SK-N-SH treated with all-trans-retinoic acid at 6 μM for 48 hours (cell line): ENCODE measurements at regions not wholly inside any gene's neighbourhood (a gene's known extent, or its start where the extent isn't known, plus 50 kb on each side); places are given as distances from the start of the nearest gene placed in this dataset.

Experiments
- TF ChIP-seq, protein P1 (sequence below): fragments of 250-450 bp; sonication (Bioruptor Pico); IDR thresholded peaks from 2 replicates; pipeline ENCODE4 v1.8.0; 2020; ENCODE audit warnings: mild to moderate bottlenecking, moderate library complexity, borderline replicate concordance
- TF ChIP-seq, protein P2 (sequence below): fragments of 250-450 bp; sonication (Bioruptor Pico); IDR thresholded peaks from 2 replicates; pipeline ENCODE4 v1.8.0; 2021; ENCODE audit warnings: low read depth, mild to moderate bottlenecking, moderate library complexity, borderline replicate concordance

- TF ChIP-seq, protein P1, sequence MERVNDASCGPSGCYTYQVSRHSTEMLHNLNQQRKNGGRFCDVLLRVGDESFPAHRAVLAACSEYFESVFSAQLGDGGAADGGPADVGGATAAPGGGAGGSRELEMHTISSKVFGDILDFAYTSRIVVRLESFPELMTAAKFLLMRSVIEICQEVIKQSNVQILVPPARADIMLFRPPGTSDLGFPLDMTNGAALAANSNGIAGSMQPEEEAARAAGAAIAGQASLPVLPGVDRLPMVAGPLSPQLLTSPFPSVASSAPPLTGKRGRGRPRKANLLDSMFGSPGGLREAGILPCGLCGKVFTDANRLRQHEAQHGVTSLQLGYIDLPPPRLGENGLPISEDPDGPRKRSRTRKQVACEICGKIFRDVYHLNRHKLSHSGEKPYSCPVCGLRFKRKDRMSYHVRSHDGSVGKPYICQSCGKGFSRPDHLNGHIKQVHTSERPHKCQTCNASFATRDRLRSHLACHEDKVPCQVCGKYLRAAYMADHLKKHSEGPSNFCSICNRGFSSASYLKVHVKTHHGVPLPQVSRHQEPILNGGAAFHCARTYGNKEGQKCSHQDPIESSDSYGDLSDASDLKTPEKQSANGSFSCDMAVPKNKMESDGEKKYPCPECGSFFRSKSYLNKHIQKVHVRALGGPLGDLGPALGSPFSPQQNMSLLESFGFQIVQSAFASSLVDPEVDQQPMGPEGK (CRISPR knock-in tag): no peak
- TF ChIP-seq, protein P2, sequence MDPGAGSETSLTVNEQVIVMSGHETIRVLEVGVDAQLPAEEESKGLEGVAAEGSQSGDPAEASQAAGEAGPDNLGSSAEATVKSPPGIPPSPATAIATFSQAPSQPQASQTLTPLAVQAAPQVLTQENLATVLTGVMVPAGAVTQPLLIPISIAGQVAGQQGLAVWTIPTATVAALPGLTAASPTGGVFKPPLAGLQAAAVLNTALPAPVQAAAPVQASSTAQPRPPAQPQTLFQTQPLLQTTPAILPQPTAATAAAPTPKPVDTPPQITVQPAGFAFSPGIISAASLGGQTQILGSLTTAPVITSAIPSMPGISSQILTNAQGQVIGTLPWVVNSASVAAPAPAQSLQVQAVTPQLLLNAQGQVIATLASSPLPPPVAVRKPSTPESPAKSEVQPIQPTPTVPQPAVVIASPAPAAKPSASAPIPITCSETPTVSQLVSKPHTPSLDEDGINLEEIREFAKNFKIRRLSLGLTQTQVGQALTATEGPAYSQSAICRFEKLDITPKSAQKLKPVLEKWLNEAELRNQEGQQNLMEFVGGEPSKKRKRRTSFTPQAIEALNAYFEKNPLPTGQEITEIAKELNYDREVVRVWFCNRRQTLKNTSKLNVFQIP: no peak
These were observed 258.0 kb upstream of the HABP2 start for GRCh38 chr10:113294868-113295267.
